ENCODE measurements at regions not wholly inside any gene's neighbourhood (a gene's known extent, or its start where the extent isn't known, plus 50 kb on each side); places are given as distances from the start of the nearest gene placed in this dataset.
"Not testable (repeated sequence)": the region's sequence is repeated elsewhere in the genome, so short reads cannot be mapped to it uniquely, and the experiment has no call there.

GRCh38 chr16:54879681-54880080 is 51.0 kb upstream of the IRX5 start:
- DNase-seq = no peak

- no peak for DNase-seq
Observed at GRCh38 chr16:54878301-54878700, 52.4 kb upstream of the IRX5 start.

- DNase-seq = no peak
Observed at GRCh38 chr16:54875443-54875842, 55.2 kb upstream of the IRX5 start.

- DNase-seq = not testable (repeated sequence)
Observed at GRCh38 chr16:54873716-54874373, 56.8 kb upstream of the IRX5 start.

- DNase-seq = no peak
Observed at GRCh38 chr16:54873071-54873470, 57.6 kb upstream of the IRX5 start.

- no peak for DNase-seq
Observed at GRCh38 chr16:54870151-54870550, 60.5 kb upstream of the IRX5 start.

- DNase-seq = no peak
Observed at GRCh38 chr16:54867302-54867832, 63.3 kb upstream of the IRX5 start.

GRCh38 chr16:54862529-54862928 is 68.1 kb upstream of the IRX5 start:
- no peak for DNase-seq

- no peak for DNase-seq
Observed at GRCh38 chr16:54856871-54857270, 73.8 kb upstream of the IRX5 start.

- no peak for DNase-seq
Observed at GRCh38 chr16:54847609-54848008, 83.1 kb upstream of the IRX5 start.

GRCh38 chr16:54847207-54847606 is 83.5 kb upstream of the IRX5 start:
- peak; percentile 6 for DNase-seq

- DNase-seq = peak; percentile 1
Observed at GRCh38 chr16:54846766-54847165, 83.9 kb upstream of the IRX5 start.

GRCh38 chr16:54843424-54843750 is 87.3 kb upstream of the IRX5 start:
- DNase-seq = no peak

GRCh38 chr16:54842743-54843423 is 87.8 kb upstream of the IRX5 start:
- no peak for DNase-seq

- DNase-seq = no peak
Observed at GRCh38 chr16:54829691-54830090, 101.0 kb upstream of the IRX5 start.

GRCh38 chr16:54822892-54823291 is 107.8 kb upstream of the IRX5 start:
- no peak for DNase-seq

- DNase-seq = no peak
Observed at GRCh38 chr16:54822492-54822891, 108.2 kb upstream of the IRX5 start.

- DNase-seq = no peak
Observed at GRCh38 chr16:54821731-54822130, 108.9 kb upstream of the IRX5 start.

- DNase-seq = no peak
Observed at GRCh38 chr16:54817940-54818574, 112.6 kb upstream of the IRX5 start.

GRCh38 chr16:54817432-54817831 is 113.2 kb upstream of the IRX5 start:
- DNase-seq = peak; percentile 6

- no peak for DNase-seq
Observed at GRCh38 chr16:54816471-54816870, 114.2 kb upstream of the IRX5 start.

- no peak for DNase-seq
Observed at GRCh38 chr16:54815177-54815576, 115.5 kb upstream of the IRX5 start.

GRCh38 chr16:54813778-54814177 is 116.9 kb upstream of the IRX5 start:
- DNase-seq = no peak

GRCh38 chr16:54812229-54812628 is 118.4 kb upstream of the IRX5 start:
- no peak for DNase-seq

All from NCI-H510A treated with DMSO at 0.1 percent for 48 hours (cell line).